IMR-90 (cell line): ENCODE measurements at regions not wholly inside any gene's neighbourhood (a gene's known extent, or its start where the extent isn't known, plus 50 kb on each side); places are given as distances from the start of the nearest gene placed in this dataset.

Source experiments
- ATAC-seq: fragments of 200-7000 bp; cut with Tn5 transposase; 2 replicates; pipeline ENCODE4 v1.9.1; 2020; ENCODE audit warnings: low read depth, mild to moderate bottlenecking, moderate library complexity
- BruUV-seq: library from RNA; stranded (reverse); fragments of 400-500 nt; replicated peaks from 2 replicates; lab custom pipeline; 2021; lab: Mats Ljungman, UMichigan
- CTCF ChIA-PET: fragments of 300-600 bp; formaldehyde crosslinking; extraction: SDS; loops from one replicate; lab custom pipeline; 2021; ENCODE audit warnings: antibody characterized with exemption; lab: Yijun Ruan, JAX
- POLR2A ChIA-PET: fragments of 300-600 bp; sonication (Branson Sonifier 250); formaldehyde crosslinking; loops from one replicate; lab custom pipeline; 2022; ENCODE audit warnings: antibody characterized with exemption; ENCODE audit not compliant: unreplicated experiment; lab: Charles Lee
- DNase-seq: peaks from one replicate; pipeline ENCODE4 v3.0.0; 2013
- H2AFZ ChIP-seq: replicated peaks from 2 replicates; pipeline ENCODE3; 2013; ENCODE audit warnings: low read length, mild to moderate bottlenecking; ENCODE audit not compliant: poor library complexity
- H2AK5ac ChIP-seq: 2 replicates; pipeline ENCODE4 v1.6.1; 2013; ENCODE audit warnings: low read depth, low read length, inconsistent platforms
- H2AK9ac ChIP-seq: replicated peaks from 2 replicates; pipeline ENCODE3; 2013; ENCODE audit warnings: mild to moderate bottlenecking, low read depth, low read length, moderate library complexity; ENCODE audit not compliant: poor library complexity
- H2BK120ac ChIP-seq: 2 replicates; pipeline ENCODE4 v1.6.1; 2013; ENCODE audit warnings: low read depth, low read length, inconsistent platforms
- H2BK15ac ChIP-seq: 3 replicates; pipeline ENCODE4 v1.6.1; 2013; ENCODE audit warnings: low read depth, low read length, inconsistent platforms
- H2BK20ac ChIP-seq: 2 replicates; pipeline ENCODE4 v1.6.1; 2013; ENCODE audit warnings: low read depth, mild to moderate bottlenecking, inconsistent platforms, low read length, moderate library complexity
- H2BK5ac ChIP-seq: 2 replicates; pipeline ENCODE4 v1.6.1; 2013; ENCODE audit warnings: mild to moderate bottlenecking, low read depth, low read length, inconsistent platforms; ENCODE audit not compliant: poor library complexity, severe bottlenecking
- H3K14ac ChIP-seq: replicated peaks from 2 replicates; pipeline ENCODE4 v1.6.1; 2013; ENCODE audit warnings: low read depth, low read length, inconsistent platforms
- H3K18ac ChIP-seq: 2 replicates; pipeline ENCODE4 v1.6.1; 2013; ENCODE audit warnings: low read depth, low read length, control low read depth
- H3K23ac ChIP-seq: 2 replicates; pipeline ENCODE4 v1.6.1; 2013; ENCODE audit warnings: low read depth, low read length, inconsistent platforms
- H3K27ac ChIP-seq: 2 replicates; pipeline ENCODE4 v1.5.1; 2013; ENCODE audit warnings: mild to moderate bottlenecking, control low read depth, low read length; ENCODE audit not compliant: insufficient read depth
- H3K27me3 ChIP-seq: 2 replicates; pipeline ENCODE4 v1.6.1; 2013; ENCODE audit warnings: low read length; ENCODE audit not compliant: control insufficient read depth, insufficient read depth
- H3K36me3 ChIP-seq: 2 replicates; pipeline ENCODE4 v1.6.1; 2013; ENCODE audit warnings: low read length, mixed read lengths; ENCODE audit not compliant: control insufficient read depth, insufficient read depth
- H3K4ac ChIP-seq: 2 replicates; pipeline ENCODE4 v1.6.1; 2013; ENCODE audit warnings: low read depth, low read length, inconsistent platforms
- H3K4me1 ChIP-seq: 2 replicates; pipeline ENCODE4 v1.6.1; 2013; ENCODE audit warnings: low read length, mixed read lengths; ENCODE audit not compliant: control insufficient read depth, insufficient read depth
- H3K4me2 ChIP-seq: 2 replicates; pipeline ENCODE4 v1.6.1; 2013; ENCODE audit warnings: low read depth, mild to moderate bottlenecking, control low read depth, low read length, moderate library complexity
- H3K4me3 ChIP-seq: 2 replicates; pipeline ENCODE4 v1.5.1; 2013; ENCODE audit warnings: low read depth, mild to moderate bottlenecking, control low read depth, low read length, moderate library complexity; ENCODE audit not compliant: insufficient read depth
- H3K56ac ChIP-seq: 2 replicates; pipeline ENCODE4 v1.6.1; 2013; ENCODE audit warnings: low read length, inconsistent platforms; ENCODE audit not compliant: insufficient read depth; ENCODE audit errors: extremely low read depth
- H3K79me1 ChIP-seq, 2 experiments: 2 replicates each; pipeline ENCODE4 v1.6.1; 2013; ENCODE audit warnings: low read length in 2 of 2, inconsistent platforms in 1 of 2, low read depth in 1 of 2
- H3K9ac ChIP-seq: 2 replicates; pipeline ENCODE4 v1.6.1; 2013; ENCODE audit warnings: low read depth, low read length, control low read depth
- H3K9me1 ChIP-seq: 2 replicates; pipeline ENCODE4 v1.6.1; 2013; ENCODE audit warnings: low read length, inconsistent platforms; ENCODE audit not compliant: insufficient read depth
- H3K9me3 ChIP-seq: 2 replicates; pipeline ENCODE4 v1.6.1; 2013; ENCODE audit warnings: low read length; ENCODE audit not compliant: control insufficient read depth, insufficient read depth
- H4K20me1 ChIP-seq: 2 replicates; pipeline ENCODE4 v1.6.1; 2013; ENCODE audit warnings: low read length, inconsistent platforms; ENCODE audit not compliant: insufficient read depth
- H4K5ac ChIP-seq: 2 replicates; pipeline ENCODE4 v1.6.1; 2013; ENCODE audit warnings: mild to moderate bottlenecking, low read depth, low read length, control low read depth
- H4K8ac ChIP-seq, 2 experiments: 2 replicates each; pipeline ENCODE4 v1.6.1; 2013; ENCODE audit warnings: low read depth in 2 of 2, low read length in 2 of 2, control low read depth in 1 of 2, inconsistent platforms in 1 of 2
- H4K91ac ChIP-seq: 2 replicates; pipeline ENCODE4 v1.6.1; 2013; ENCODE audit warnings: low read depth, low read length, inconsistent platforms; ENCODE audit not compliant: insufficient read depth
- BHLHE40 ChIP-seq: fragments of 150-350 bp; IDR thresholded peaks from 2 replicates; pipeline ENCODE4 v1.6.1; 2016; ENCODE audit warnings: mild to moderate bottlenecking, low read depth, low read length
- CEBPB ChIP-seq: IDR thresholded peaks from 2 replicates; pipeline ENCODE4 v1.6.1; 2012; ENCODE audit warnings: low read depth, low read length, improper control_type of control experiment
- CHD1 ChIP-seq: IDR thresholded peaks from 2 replicates; pipeline ENCODE4 v1.6.1; 2012; ENCODE audit warnings: low read depth, low read length, improper control_type of control experiment
- ELK1 ChIP-seq: fragments of 150-350 bp; IDR thresholded peaks from 2 replicates; pipeline ENCODE4 v1.6.1; 2016; ENCODE audit warnings: low read depth, mild to moderate bottlenecking, low read length, moderate library complexity, borderline replicate concordance
- FOS ChIP-seq: fragments of 150-350 bp; IDR thresholded peaks from 2 replicates; pipeline ENCODE4 v1.6.1; 2016; ENCODE audit warnings: low read depth, low read length
- MAFK ChIP-seq: IDR thresholded peaks from 2 replicates; pipeline ENCODE4 v1.6.1; 2012; ENCODE audit warnings: low read depth, low read length, improper control_type of control experiment
- MAZ ChIP-seq: IDR thresholded peaks from 2 replicates; pipeline ENCODE4 v1.6.1; 2012; ENCODE audit warnings: low read depth, mild to moderate bottlenecking, low read length, improper control_type of control experiment, moderate library complexity, borderline replicate concordance
- MXI1 ChIP-seq: IDR thresholded peaks from 2 replicates; pipeline ENCODE4 v1.6.1; 2012; ENCODE audit warnings: low read depth, mild to moderate bottlenecking, low read length, moderate library complexity, borderline replicate concordance
- NFE2L2 ChIP-seq: fragments of 150-350 bp; IDR thresholded peaks from 2 replicates; pipeline ENCODE4 v1.6.1; 2016; ENCODE audit warnings: low read depth, mild to moderate bottlenecking, low read length
- POLR2A ChIP-seq: IDR thresholded peaks from 2 replicates; pipeline ENCODE4 v1.6.1; 2012; ENCODE audit warnings: mild to moderate bottlenecking, low read depth, low read length
- RAD21 ChIP-seq: IDR thresholded peaks from 2 replicates; pipeline ENCODE4 v1.6.1; 2012; ENCODE audit warnings: low read length, improper control_type of control experiment
- RCOR1 ChIP-seq: IDR thresholded peaks from 2 replicates; pipeline ENCODE4 v1.6.1; 2012; ENCODE audit warnings: mild to moderate bottlenecking, low read length, improper control_type of control experiment; ENCODE audit not compliant: insufficient replicate concordance
- RFX5 ChIP-seq: IDR thresholded peaks from 2 replicates; pipeline ENCODE4 v1.8.0; 2012; ENCODE audit warnings: low read depth, mild to moderate bottlenecking, low read length, moderate library complexity
- SMC3 ChIP-seq: fragments of 150-350 bp; IDR thresholded peaks from 2 replicates; pipeline ENCODE4 v1.6.1; 2016; ENCODE audit warnings: low read depth, mild to moderate bottlenecking, antibody characterized with exemption, low read length, moderate library complexity
- WGBS, 2 experiments: methylation state at CpG; one replicate each; pipeline versions ENCODE4 v1.1.5 to v1.1.7; 2013; ENCODE audit warnings: missing lambda C conversion rate in 2 of 2; ENCODE audit not compliant: insufficient read length in 1 of 2; ENCODE audit errors: extremely low coverage in 2 of 2; 5-methylcytosine and 5-hydroxymethylcytosine counted together
- dilution Hi-C: fragments of 300-500 bp; cut with HindIII; formaldehyde crosslinking; loops from one replicate; pipeline ENCODE4 v1.14.3; 2018; ENCODE audit warnings: low sequenced_read_pairs; ENCODE audit not compliant: unreplicated experiment
- in situ Hi-C: fragments of 300-500 bp; cut with MboI; formaldehyde crosslinking; loops from 3 replicates; pipeline ENCODE4 v1.14.3; 2019; ENCODE audit warnings: low sequenced_read_pairs, inconsistent platforms, mixed read lengths
- intact Hi-C: fragments of 100-400 bp; cut with micrococcal nuclease; formaldehyde crosslinking; loops from 2 replicates; pipeline ENCODE4 v1.10.0; 2022
- TF ChIP-seq, protein P1 (sequence below): fragments of 150-350 bp; IDR thresholded peaks from 2 replicates; pipeline ENCODE4 v1.6.1; 2017; ENCODE audit warnings: mild to moderate bottlenecking, antibody characterized with exemption, low read length, low read depth
- TF ChIP-seq, protein P2 (sequence below): conservative IDR thresholded peaks from 2 replicates; pipeline ENCODE4 v1.5.1; 2012; ENCODE audit warnings: mild to moderate bottlenecking, low read depth, low read length, improper control_type of control experiment

GRCh38 chr18:39519741-39520140, 1954.1 kb upstream of the CELF4 start:
- intact Hi-C loops = no loop called here
- Histone ChIP-seq H3K9me3 (no peaks in the 10 kb centered on the region), H3K18ac (no peak overlapping the region)

More at GRCh38 chr18:39519741-39520140, 1954.1 kb upstream of the CELF4 start:
- Histone ChIP-seq H2BK5ac (no peak overlapping the region), H3K27ac (no peak overlapping the region), H3K79me1 (no peaks in the 10 kb centered on the region), H2AK5ac (no peak overlapping the region), H3K4ac (no peak overlapping the region), H3K4me3 (no peak overlapping the region), H3K9ac (no peak overlapping the region), H3K23ac (no peak overlapping the region), H3K36me3 (no peaks in the 10 kb centered on the region), H2BK20ac (no peak overlapping the region), H4K20me1 (no peaks in the 10 kb centered on the region), H2BK120ac (no peak overlapping the region), H4K91ac (no peak overlapping the region), H4K8ac (no peak overlapping the region), H2AK9ac (no peak overlapping the region), H2AFZ (no peak overlapping the region), H3K4me1 (peaks cover 2% of the 10 kb centered on the region; the same call in 1 of the 2 replicates), H3K14ac (no peak overlapping the region), H3K56ac (no peak overlapping the region), H3K9me1 (no peaks in the 10 kb centered on the region), H3K27me3 (no peaks in the 10 kb centered on the region), H2BK15ac (no peak overlapping the region), H3K4me2 (no peak overlapping the region), H4K5ac (no peak overlapping the region)
- no CpG with 5 or more reads among the region's 2 CpGs for WGBS, 2 experiments
- BruUV-seq = no TSS peak
- ATAC-seq = no peak
- dilution Hi-C loops = no loop called here
- TF ChIP-seq MAZ (no peak), FOS (no peak), CHD1 (no peak), NFE2L2 (no peak), MAFK (no peak), ELK1 (no peak), CEBPB (no peak), POLR2A (no peak), SMC3 (no peak), RCOR1 (no peak), BHLHE40 (no peak), RAD21 (no peak), RFX5 (no peak), MXI1 (no peak)
- TF ChIP-seq, protein P1, sequence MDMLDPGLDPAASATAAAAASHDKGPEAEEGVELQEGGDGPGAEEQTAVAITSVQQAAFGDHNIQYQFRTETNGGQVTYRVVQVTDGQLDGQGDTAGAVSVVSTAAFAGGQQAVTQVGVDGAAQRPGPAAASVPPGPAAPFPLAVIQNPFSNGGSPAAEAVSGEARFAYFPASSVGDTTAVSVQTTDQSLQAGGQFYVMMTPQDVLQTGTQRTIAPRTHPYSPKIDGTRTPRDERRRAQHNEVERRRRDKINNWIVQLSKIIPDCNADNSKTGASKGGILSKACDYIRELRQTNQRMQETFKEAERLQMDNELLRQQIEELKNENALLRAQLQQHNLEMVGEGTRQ = no peak
- TF ChIP-seq, protein P2, sequence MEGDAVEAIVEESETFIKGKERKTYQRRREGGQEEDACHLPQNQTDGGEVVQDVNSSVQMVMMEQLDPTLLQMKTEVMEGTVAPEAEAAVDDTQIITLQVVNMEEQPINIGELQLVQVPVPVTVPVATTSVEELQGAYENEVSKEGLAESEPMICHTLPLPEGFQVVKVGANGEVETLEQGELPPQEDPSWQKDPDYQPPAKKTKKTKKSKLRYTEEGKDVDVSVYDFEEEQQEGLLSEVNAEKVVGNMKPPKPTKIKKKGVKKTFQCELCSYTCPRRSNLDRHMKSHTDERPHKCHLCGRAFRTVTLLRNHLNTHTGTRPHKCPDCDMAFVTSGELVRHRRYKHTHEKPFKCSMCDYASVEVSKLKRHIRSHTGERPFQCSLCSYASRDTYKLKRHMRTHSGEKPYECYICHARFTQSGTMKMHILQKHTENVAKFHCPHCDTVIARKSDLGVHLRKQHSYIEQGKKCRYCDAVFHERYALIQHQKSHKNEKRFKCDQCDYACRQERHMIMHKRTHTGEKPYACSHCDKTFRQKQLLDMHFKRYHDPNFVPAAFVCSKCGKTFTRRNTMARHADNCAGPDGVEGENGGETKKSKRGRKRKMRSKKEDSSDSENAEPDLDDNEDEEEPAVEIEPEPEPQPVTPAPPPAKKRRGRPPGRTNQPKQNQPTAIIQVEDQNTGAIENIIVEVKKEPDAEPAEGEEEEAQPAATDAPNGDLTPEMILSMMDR = no peak
- ChIA-PET POLR2A (no interaction called here), CTCF (no interaction called here)
- DNase-seq = no peak
- in situ Hi-C loops = no loop called here
